Kidney epithelial cell (primary cell): ENCODE measurements at regions not wholly inside any gene's neighbourhood (a gene's known extent, or its start where the extent isn't known, plus 50 kb on each side); places are given as distances from the start of the nearest gene placed in this dataset.

Experiments
- DNase-seq: peaks from one replicate; pipeline ENCODE4 v3.0.0-alpha.2; 2010; ENCODE audit warnings: low read depth
- H3K27me3 ChIP-seq: 2 replicates; pipeline ENCODE4 v1.6.0; 2011; ENCODE audit warnings: low read length; ENCODE audit not compliant: control insufficient read depth, insufficient read depth
- H3K36me3 ChIP-seq: 2 replicates; pipeline ENCODE4 v1.5.1; 2011; ENCODE audit warnings: low read length; ENCODE audit not compliant: control insufficient read depth, insufficient read depth
- H3K4me3 ChIP-seq: 2 replicates; pipeline ENCODE4 v1.5.1; 2011; ENCODE audit warnings: low read depth, mild to moderate bottlenecking, control low read depth, low read length
- TF ChIP-seq, protein P1 (sequence below): IDR thresholded peaks from 2 replicates; pipeline ENCODE4 v1.5.1; 2011; ENCODE audit warnings: mild to moderate bottlenecking, moderate library complexity, low read length, control low read depth, inconsistent platforms; ENCODE audit not compliant: insufficient read depth, poor library complexity, severe bottlenecking

DNA sequence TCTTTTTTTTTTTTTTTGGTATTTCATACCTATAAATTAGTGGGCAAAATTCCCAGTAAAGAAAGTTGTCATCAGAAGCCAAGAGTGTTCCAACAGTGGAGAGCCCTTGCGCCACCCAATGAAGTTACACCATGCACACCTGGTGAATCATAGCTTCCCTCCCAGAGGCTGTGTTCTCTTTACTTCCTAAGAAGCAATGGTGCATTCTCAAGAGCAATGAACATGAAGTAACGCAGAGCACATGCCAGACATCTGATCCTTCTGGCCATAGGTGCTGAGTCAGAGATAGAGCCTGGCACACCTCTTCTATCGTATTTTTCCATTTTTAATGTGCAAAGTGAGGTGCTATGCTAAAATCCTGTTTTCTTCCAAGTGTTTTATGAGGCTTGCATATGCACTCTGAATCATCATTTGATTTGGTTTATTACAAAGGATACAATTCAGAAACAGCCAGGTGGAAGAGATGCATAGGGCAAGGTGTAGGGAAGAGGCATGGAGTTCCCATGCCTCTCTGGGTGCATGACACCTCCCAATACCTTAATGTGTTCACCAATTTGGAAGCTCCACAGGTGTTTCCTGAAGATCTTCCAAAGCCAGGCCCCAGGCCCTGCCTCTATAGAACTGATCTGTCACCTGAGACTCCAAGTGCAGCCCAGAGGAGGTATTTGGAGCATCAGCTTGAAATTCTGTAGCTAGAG, 408.0 kb downstream of the SIPA1L2 start:
- H3K36me3 ChIP-seq = no peaks in the 10 kb centered on the region
- no peak overlapping the region for H3K4me3 ChIP-seq
- TF ChIP-seq, protein P1, sequence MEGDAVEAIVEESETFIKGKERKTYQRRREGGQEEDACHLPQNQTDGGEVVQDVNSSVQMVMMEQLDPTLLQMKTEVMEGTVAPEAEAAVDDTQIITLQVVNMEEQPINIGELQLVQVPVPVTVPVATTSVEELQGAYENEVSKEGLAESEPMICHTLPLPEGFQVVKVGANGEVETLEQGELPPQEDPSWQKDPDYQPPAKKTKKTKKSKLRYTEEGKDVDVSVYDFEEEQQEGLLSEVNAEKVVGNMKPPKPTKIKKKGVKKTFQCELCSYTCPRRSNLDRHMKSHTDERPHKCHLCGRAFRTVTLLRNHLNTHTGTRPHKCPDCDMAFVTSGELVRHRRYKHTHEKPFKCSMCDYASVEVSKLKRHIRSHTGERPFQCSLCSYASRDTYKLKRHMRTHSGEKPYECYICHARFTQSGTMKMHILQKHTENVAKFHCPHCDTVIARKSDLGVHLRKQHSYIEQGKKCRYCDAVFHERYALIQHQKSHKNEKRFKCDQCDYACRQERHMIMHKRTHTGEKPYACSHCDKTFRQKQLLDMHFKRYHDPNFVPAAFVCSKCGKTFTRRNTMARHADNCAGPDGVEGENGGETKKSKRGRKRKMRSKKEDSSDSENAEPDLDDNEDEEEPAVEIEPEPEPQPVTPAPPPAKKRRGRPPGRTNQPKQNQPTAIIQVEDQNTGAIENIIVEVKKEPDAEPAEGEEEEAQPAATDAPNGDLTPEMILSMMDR = no peak
- H3K27me3 ChIP-seq = no peaks in the 10 kb centered on the region
- DNase-seq = peak; percentile 81

- Histone ChIP-seq H3K4me3 (no peak overlapping the region), H3K36me3 (no peaks in the 10 kb centered on the region), H3K27me3 (no peaks in the 10 kb centered on the region)
- TF ChIP-seq, protein P1 = no peak
- DNase-seq = no peak
These were observed 410.7 kb downstream of the SIPA1L2 start for GRCh38 chr1:232218955-232219865.

- no peaks in the 10 kb centered on the region for H3K36me3 ChIP-seq
- DNase-seq = no peak
- no peak overlapping the region for H3K4me3 ChIP-seq
- TF ChIP-seq, protein P1 = no peak
- no peaks in the 10 kb centered on the region for H3K27me3 ChIP-seq
These were observed 416.0 kb downstream of the SIPA1L2 start for GRCh38 chr1:232213928-232214327.

- TF ChIP-seq, protein P1 = no peak
- Histone ChIP-seq H3K36me3 (no peaks in the 10 kb centered on the region), H3K27me3 (no peaks in the 10 kb centered on the region), H3K4me3 (no peak overlapping the region)
- DNase-seq = no peak
These were observed 417.7 kb downstream of the SIPA1L2 start for GRCh38 chr1:232212253-232212652.

GRCh38 chr1:232211149-232211548, 418.8 kb downstream of the SIPA1L2 start:
- Histone ChIP-seq H3K4me3 (no peak overlapping the region), H3K36me3 (no peaks in the 10 kb centered on the region), H3K27me3 (no peaks in the 10 kb centered on the region)
- TF ChIP-seq, protein P1 = peak; percentile 21
- no peak for DNase-seq
